Nephron progenitor cell (in vitro differentiated cells): ENCODE measurements at regions not wholly inside any gene's neighbourhood (a gene's known extent, or its start where the extent isn't known, plus 50 kb on each side); places are given as distances from the start of the nearest gene placed in this dataset.

Experiments
- DNase-seq: peaks from one replicate; pipeline ENCODE4 v3.0.0; 2021
- H3K27ac Mint-ChIP-seq: 2 replicates; pipeline ENCODE4 v1.8.0; 2021; ENCODE audit warnings: mild to moderate bottlenecking, moderate library complexity, mixed read lengths
- H3K27me3 Mint-ChIP-seq: 2 replicates; pipeline ENCODE4 v1.8.0; 2021; ENCODE audit warnings: mild to moderate bottlenecking, low read depth, mixed read lengths; ENCODE audit not compliant: poor library complexity
- H3K36me3 Mint-ChIP-seq: 2 replicates; pipeline ENCODE4 v1.8.0; 2021; ENCODE audit warnings: low read depth, mixed read lengths
- H3K4me1 Mint-ChIP-seq: 2 replicates; pipeline ENCODE4 v1.8.0; 2021; ENCODE audit warnings: mixed read lengths
- H3K4me3 Mint-ChIP-seq: 2 replicates; pipeline ENCODE4 v1.8.0; 2021; ENCODE audit warnings: mild to moderate bottlenecking, moderate library complexity, mixed read lengths
- H3K9me3 Mint-ChIP-seq: 2 replicates; pipeline ENCODE4 v1.8.0; 2021; ENCODE audit warnings: mild to moderate bottlenecking, moderate library complexity, mixed read lengths
- TF ChIP-seq, protein P1 (sequence below): fragments of 200-600 bp; sonication (generic); IDR thresholded peaks from 2 replicates; pipeline ENCODE4 v1.5.0; 2021; ENCODE audit warnings: antibody characterized with exemption

DNA sequence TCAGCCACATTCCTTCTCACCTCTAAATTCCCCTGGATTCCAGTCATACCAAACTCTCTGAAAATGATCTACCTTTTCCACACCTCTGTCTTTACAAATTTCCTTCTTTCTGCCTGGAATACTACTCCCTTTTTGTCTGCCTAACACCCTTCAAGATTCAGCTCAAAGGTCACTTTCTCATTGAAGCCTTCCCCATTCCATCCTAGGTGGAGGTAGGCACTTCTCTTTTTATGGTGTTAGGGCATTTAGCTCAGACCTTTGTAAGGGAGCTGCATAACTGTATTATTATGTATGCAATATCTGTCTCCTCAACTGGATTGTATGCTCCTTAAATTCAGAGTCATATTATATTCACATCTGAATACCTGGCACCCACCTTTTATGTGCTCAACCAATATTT lies 137.7 kb downstream of the RCHY1 start:
- Mint-ChIP-seq H3K4me1 (no peaks in the 10 kb centered on the region), H3K9me3 (peaks cover 32% of the 10 kb centered on the region), H3K27me3 (no peaks in the 10 kb centered on the region), H3K4me3 (no peak overlapping the region), H3K27ac (no peak overlapping the region), H3K36me3 (no peaks in the 10 kb centered on the region)
- TF ChIP-seq, protein P1, sequence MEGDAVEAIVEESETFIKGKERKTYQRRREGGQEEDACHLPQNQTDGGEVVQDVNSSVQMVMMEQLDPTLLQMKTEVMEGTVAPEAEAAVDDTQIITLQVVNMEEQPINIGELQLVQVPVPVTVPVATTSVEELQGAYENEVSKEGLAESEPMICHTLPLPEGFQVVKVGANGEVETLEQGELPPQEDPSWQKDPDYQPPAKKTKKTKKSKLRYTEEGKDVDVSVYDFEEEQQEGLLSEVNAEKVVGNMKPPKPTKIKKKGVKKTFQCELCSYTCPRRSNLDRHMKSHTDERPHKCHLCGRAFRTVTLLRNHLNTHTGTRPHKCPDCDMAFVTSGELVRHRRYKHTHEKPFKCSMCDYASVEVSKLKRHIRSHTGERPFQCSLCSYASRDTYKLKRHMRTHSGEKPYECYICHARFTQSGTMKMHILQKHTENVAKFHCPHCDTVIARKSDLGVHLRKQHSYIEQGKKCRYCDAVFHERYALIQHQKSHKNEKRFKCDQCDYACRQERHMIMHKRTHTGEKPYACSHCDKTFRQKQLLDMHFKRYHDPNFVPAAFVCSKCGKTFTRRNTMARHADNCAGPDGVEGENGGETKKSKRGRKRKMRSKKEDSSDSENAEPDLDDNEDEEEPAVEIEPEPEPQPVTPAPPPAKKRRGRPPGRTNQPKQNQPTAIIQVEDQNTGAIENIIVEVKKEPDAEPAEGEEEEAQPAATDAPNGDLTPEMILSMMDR: no peak
- no peak for DNase-seq

DNA sequence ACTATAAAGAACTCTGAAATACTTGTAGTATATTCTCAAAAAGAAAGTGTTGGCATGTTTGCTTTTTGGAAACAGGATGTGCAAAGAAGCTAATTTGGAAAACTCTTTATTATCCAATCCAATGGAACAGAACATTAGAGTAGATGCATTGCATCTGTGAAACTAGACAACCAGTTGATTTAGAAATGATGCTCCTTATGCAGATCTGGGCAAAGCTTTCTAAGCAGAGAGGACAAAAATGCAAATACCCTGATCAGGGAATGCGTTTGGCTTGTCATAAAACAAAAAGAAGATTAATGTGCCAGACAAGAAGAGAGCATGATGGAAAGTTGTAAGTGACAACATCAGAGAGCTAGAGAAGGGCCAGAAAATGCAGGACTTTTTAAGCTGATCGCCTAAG lies 142.3 kb downstream of the RCHY1 start:
- no peak for DNase-seq
- peaks cover 3% of the 10 kb centered on the region for H3K27me3 Mint-ChIP-seq
- H3K36me3 Mint-ChIP-seq: no peaks in the 10 kb centered on the region
- H3K9me3 Mint-ChIP-seq: no peaks in the 10 kb centered on the region
- H3K4me3 Mint-ChIP-seq: no peak overlapping the region
- H3K27ac Mint-ChIP-seq: no peak overlapping the region
- TF ChIP-seq, protein P1: no peak
- H3K4me1 Mint-ChIP-seq: no peaks in the 10 kb centered on the region

DNA sequence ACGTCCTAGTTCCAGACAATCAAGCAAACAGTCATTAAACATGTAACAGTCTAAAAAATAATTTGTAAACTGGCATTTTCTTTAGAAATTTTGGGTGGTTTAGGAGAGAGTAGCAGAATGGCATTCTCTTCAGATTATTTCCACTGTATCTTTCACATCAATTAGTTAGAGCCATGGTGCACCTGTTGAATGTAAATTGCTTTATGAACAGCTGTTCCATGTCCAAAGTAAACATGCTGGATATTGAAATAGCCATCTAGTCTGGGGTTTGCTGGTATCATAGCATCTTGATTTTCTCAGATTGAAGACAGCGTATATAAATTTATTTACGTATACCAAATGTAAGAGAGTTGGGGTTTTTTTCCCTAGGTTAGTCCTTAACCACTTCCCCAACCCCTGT lies 143.6 kb downstream of the RCHY1 start:
- TF ChIP-seq, protein P1: no peak
- no peaks in the 10 kb centered on the region for H3K4me1 Mint-ChIP-seq
- H3K36me3 Mint-ChIP-seq: no peaks in the 10 kb centered on the region
- H3K9me3 Mint-ChIP-seq: no peaks in the 10 kb centered on the region
- no peak overlapping the region for H3K4me3 Mint-ChIP-seq
- no peak for DNase-seq
- no peak overlapping the region for H3K27ac Mint-ChIP-seq
- H3K27me3 Mint-ChIP-seq: peaks cover 3% of the 10 kb centered on the region

DNA sequence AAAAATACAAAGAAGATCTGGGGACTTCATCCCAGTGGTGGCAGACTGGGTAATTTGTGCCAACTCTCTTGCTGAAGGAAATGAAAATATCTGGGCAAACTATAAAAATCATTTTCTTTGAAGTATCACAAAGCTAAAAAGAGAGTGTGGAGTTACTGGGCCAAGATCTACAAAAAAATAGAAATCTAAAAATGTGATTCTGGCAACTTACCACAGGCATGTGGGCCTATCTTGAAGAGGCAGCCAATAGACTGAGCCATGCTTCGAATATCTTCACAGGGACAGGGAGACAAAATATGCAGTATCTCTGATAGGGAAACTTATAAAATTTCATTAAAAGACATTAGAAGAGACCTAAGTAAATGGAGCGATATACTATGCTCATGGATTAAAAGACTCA lies 168.8 kb downstream of the RCHY1 start:
- TF ChIP-seq, protein P1: no peak
- Mint-ChIP-seq H3K27ac (no peak overlapping the region), H3K4me1 (no peaks in the 10 kb centered on the region), H3K4me3 (no peak overlapping the region), H3K36me3 (no peaks in the 10 kb centered on the region), H3K9me3 (peaks cover 4% of the 10 kb centered on the region), H3K27me3 (peaks cover 4% of the 10 kb centered on the region)
- DNase-seq: no peak

DNA sequence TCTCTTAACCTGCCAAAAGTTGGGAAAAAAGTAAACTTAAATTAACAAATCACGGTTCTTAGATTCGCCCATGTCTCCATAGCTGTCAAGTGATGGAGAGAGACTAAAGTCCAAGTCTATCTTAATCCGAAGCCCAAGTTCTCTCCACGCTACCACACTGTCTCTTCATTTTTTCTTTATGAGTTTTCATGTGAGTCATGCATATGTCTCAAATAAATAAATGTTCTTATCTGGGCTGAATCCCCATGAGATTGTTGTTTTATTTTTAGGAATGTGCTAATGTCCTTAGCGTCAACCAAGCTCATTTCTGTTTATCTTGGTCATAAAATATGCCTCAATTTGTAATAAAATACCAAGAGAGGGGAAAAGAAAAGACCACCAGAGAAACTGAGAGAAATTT lies 169.3 kb downstream of the RCHY1 start:
- DNase-seq: no peak
- Mint-ChIP-seq H3K9me3 (peaks cover 2% of the 10 kb centered on the region), H3K4me3 (no peak overlapping the region), H3K4me1 (no peaks in the 10 kb centered on the region), H3K36me3 (no peaks in the 10 kb centered on the region), H3K27ac (peak overlapping the region; percentile 11), H3K27me3 (peaks cover 6% of the 10 kb centered on the region)
- TF ChIP-seq, protein P1: no peak

DNA sequence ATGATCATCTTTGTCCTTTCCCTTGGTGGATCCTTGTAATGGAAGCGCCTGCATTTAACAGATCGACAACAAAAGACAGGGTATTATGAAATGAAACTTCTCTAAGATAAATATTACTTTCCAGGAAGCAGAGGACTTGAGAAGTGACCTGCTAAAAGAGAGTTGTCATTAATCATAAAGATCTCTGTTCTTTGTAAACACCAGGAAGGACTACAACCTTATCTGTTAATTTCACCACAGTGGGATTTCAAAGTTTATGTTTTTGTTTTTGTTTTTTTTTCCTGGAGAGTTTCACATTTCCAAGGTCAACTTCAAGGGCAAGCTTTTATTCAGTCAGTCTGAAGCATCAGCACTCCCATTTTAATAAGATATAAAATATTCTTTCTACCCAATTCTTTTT lies 170.9 kb downstream of the RCHY1 start:
- Mint-ChIP-seq H3K9me3 (no peaks in the 10 kb centered on the region), H3K4me1 (no peaks in the 10 kb centered on the region), H3K27ac (no peak overlapping the region), H3K36me3 (no peaks in the 10 kb centered on the region), H3K27me3 (peaks cover 10% of the 10 kb centered on the region), H3K4me3 (no peak overlapping the region)
- TF ChIP-seq, protein P1: no peak
- no peak for DNase-seq
